BE2C (cell line): ENCODE measurements at regions not wholly inside any gene's neighbourhood (a gene's known extent, or its start where the extent isn't known, plus 50 kb on each side); places are given as distances from the start of the nearest gene placed in this dataset.

Source experiments
- DNase-seq: peaks from one replicate; pipeline ENCODE4 v3.0.0-alpha.2; 2020
- H3K27me3 ChIP-seq: fragments of 250-450 bp; sonication (Bioruptor Pico); 2 replicates; pipeline ENCODE4 v1.5.1; 2020; ENCODE audit warnings: mild to moderate bottlenecking
- H3K36me3 ChIP-seq: fragments of 250-450 bp; sonication (Bioruptor Pico); 2 replicates; pipeline ENCODE4 v1.5.1; 2020; ENCODE audit warnings: mild to moderate bottlenecking
- H3K4me1 ChIP-seq: fragments of 250-450 bp; sonication (Bioruptor Pico); 2 replicates; pipeline ENCODE4 v1.5.1; 2020
- H3K4me3 ChIP-seq: 2 replicates; pipeline ENCODE4 v1.5.1; 2011; ENCODE audit warnings: low read depth, low read length
- H3K9me3 ChIP-seq: fragments of 250-450 bp; sonication (Bioruptor Pico); 2 replicates; pipeline ENCODE4 v1.5.1; 2020
- CTCF ChIP-seq: IDR thresholded peaks from 2 replicates; pipeline ENCODE4 v1.5.1; 2012; ENCODE audit warnings: mild to moderate bottlenecking, low read depth, low read length

GRCh38 chr2:226059961-226060627 is 660.6 kb downstream of the NYAP2 start:
- H3K4me3 ChIP-seq, result no peak overlapping the region
- no peak for TF ChIP-seq CTCF
- no peaks in the 10 kb centered on the region for H3K27me3 ChIP-seq
- DNase-seq, result no peak
- H3K36me3 ChIP-seq, result no peaks in the 10 kb centered on the region
- no peaks in the 10 kb centered on the region for H3K9me3 ChIP-seq
- H3K4me1 ChIP-seq, result no peaks in the 10 kb centered on the region

GRCh38 chr2:226057914-226058313 is 658.4 kb downstream of the NYAP2 start:
- Histone ChIP-seq H3K4me1 (no peaks in the 10 kb centered on the region), H3K4me3 (no peak overlapping the region), H3K27me3 (no peaks in the 10 kb centered on the region), H3K9me3 (no peaks in the 10 kb centered on the region), H3K36me3 (no peaks in the 10 kb centered on the region)
- no peak for DNase-seq
- no peak for TF ChIP-seq CTCF

- no peaks in the 10 kb centered on the region for H3K36me3 ChIP-seq
- no peaks in the 10 kb centered on the region for H3K27me3 ChIP-seq
- H3K4me3 ChIP-seq, result no peak overlapping the region
- no peak for TF ChIP-seq CTCF
- no peak for DNase-seq
- H3K9me3 ChIP-seq, result no peaks in the 10 kb centered on the region
- no peaks in the 10 kb centered on the region for H3K4me1 ChIP-seq
These were observed 657.9 kb downstream of the NYAP2 start for GRCh38 chr2:226057365-226057764.

GRCh38 chr2:226052772-226053416 is 653.4 kb downstream of the NYAP2 start:
- no peaks in the 10 kb centered on the region for H3K9me3 ChIP-seq
- TF ChIP-seq CTCF, result no peak
- DNase-seq, result no peak
- no peak overlapping the region for H3K4me3 ChIP-seq
- H3K27me3 ChIP-seq, result no peaks in the 10 kb centered on the region
- H3K4me1 ChIP-seq, result no peaks in the 10 kb centered on the region
- no peaks in the 10 kb centered on the region for H3K36me3 ChIP-seq

GRCh38 chr2:226050822-226051221 is 651.3 kb downstream of the NYAP2 start:
- Histone ChIP-seq H3K4me3 (no peak overlapping the region), H3K36me3 (no peaks in the 10 kb centered on the region), H3K9me3 (no peaks in the 10 kb centered on the region), H3K27me3 (no peaks in the 10 kb centered on the region), H3K4me1 (no peaks in the 10 kb centered on the region)
- no peak for DNase-seq
- no peak for TF ChIP-seq CTCF

- TF ChIP-seq CTCF, result no peak
- no peaks in the 10 kb centered on the region for H3K4me1 ChIP-seq
- no peak overlapping the region for H3K4me3 ChIP-seq
- no peaks in the 10 kb centered on the region for H3K9me3 ChIP-seq
- DNase-seq, result no peak
- H3K27me3 ChIP-seq, result no peaks in the 10 kb centered on the region
- no peaks in the 10 kb centered on the region for H3K36me3 ChIP-seq
These were observed 649.1 kb downstream of the NYAP2 start for GRCh38 chr2:226048611-226049010.
